ENCODE measurements at regions not wholly inside any gene's neighbourhood (a gene's known extent, or its start where the extent isn't known, plus 50 kb on each side); places are given as distances from the start of the nearest gene placed in this dataset.

DNA sequence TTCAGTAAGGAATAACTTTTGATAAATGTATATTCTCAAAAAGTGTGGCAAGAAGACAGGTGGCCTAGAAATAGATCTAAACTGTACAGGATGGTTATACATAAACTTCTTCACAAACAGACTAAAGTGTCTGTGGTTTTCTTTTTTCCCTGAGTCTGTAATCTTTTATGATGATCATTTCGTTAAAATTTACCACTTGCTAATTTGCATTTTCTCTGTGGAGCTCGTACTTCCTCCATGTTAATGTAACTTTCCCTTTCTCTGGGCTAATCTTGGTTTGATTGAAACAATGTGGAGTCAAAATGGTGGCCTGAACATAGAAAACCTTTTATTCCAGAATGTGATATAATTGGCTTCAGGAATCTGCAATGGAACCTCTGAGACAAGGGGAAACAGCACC lies 166.2 kb downstream of the FTCDNL1 start:
- no peak overlapping the region for H3K27ac ChIP-seq
- WGBS, 2 donors = 86 to 91% methylated on average over 2 of the region's 2 CpGs
- DNase-seq = no peak
- no peaks in the 10 kb centered on the region for H3K36me3 ChIP-seq
- intact Hi-C loops (cut with DNase I) = no loop called here
- TF ChIP-seq POLR2A (IDR thresholded peaks at IDR 0.05) = no peak
- TF ChIP-seq, protein P1, sequence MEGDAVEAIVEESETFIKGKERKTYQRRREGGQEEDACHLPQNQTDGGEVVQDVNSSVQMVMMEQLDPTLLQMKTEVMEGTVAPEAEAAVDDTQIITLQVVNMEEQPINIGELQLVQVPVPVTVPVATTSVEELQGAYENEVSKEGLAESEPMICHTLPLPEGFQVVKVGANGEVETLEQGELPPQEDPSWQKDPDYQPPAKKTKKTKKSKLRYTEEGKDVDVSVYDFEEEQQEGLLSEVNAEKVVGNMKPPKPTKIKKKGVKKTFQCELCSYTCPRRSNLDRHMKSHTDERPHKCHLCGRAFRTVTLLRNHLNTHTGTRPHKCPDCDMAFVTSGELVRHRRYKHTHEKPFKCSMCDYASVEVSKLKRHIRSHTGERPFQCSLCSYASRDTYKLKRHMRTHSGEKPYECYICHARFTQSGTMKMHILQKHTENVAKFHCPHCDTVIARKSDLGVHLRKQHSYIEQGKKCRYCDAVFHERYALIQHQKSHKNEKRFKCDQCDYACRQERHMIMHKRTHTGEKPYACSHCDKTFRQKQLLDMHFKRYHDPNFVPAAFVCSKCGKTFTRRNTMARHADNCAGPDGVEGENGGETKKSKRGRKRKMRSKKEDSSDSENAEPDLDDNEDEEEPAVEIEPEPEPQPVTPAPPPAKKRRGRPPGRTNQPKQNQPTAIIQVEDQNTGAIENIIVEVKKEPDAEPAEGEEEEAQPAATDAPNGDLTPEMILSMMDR (IDR thresholded peaks at IDR 0.05) = no peak
- H3K9me3 ChIP-seq = no peaks in the 10 kb centered on the region
- H3K4me3 ChIP-seq (replicated peaks in 1 of 3) = no peak overlapping the region
- no peaks in the 10 kb centered on the region for H3K4me1 ChIP-seq
- no peaks in the 10 kb centered on the region for H3K27me3 ChIP-seq

DNA sequence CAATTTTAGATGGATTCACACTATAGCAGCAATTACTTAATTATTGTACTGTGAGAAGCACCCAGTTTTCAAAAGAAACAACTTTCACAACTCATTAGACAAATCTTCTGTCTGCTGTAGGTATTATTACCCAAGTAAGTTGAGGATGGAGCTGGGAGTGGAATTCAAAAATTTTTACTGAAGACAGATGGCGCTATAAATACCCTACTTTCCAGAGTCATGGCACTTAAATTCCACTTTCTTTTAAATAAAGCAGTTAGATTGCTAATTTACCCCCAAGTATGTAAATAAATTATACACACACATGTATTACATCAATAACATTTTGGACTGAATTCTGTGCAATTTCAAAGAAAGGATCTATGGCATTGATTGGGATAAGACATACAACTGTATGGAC lies 166.8 kb downstream of the FTCDNL1 start:
- DNase-seq = no peak
- Histone ChIP-seq H3K27ac (no peak overlapping the region), H3K9me3 (no peaks in the 10 kb centered on the region), H3K4me1 (no peaks in the 10 kb centered on the region), H3K4me3 (replicated peaks in 1 of 3) (no peak overlapping the region), H3K36me3 (no peaks in the 10 kb centered on the region), H3K27me3 (no peaks in the 10 kb centered on the region)
- TF ChIP-seq POLR2A (IDR thresholded peaks at IDR 0.05) = no peak
- TF ChIP-seq, protein P1 (IDR thresholded peaks at IDR 0.05) = no peak
- 69 to 91% methylated on average over 1 of the region's 1 CpG for WGBS, 2 donors
- intact Hi-C loops (cut with DNase I) = no loop called here

DNA sequence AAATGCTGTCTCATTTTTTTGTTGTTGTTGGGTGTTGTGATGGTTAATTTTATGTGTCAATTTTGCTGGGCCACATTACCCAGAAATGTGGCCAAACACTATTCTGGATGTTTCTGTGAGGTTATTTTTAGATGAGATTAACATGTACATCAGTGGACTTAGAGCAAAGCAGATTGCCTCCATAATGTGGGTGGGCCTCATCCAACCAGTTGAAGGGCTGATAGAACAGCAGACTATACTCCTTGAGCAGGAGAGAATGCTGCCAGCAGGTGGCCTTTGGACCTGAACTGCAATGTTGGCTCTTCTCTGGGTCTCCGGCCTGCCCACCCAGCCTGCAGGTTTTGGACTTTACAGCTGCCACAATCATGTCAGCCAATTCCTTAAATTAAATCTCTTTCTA lies 169.0 kb downstream of the FTCDNL1 start:
- DNase-seq = no peak
- Histone ChIP-seq H3K4me3 (replicated peaks in 1 of 3) (no peak overlapping the region), H3K9me3 (no peaks in the 10 kb centered on the region), H3K36me3 (no peaks in the 10 kb centered on the region), H3K4me1 (no peaks in the 10 kb centered on the region), H3K27ac (no peak overlapping the region), H3K27me3 (no peaks in the 10 kb centered on the region)
- intact Hi-C loops (cut with DNase I) = no loop called here
- 100% methylated on average over 1 of the region's 1 CpG for WGBS, 2 donors
- TF ChIP-seq, protein P1 (IDR thresholded peaks at IDR 0.05) = no peak
- TF ChIP-seq POLR2A (IDR thresholded peaks at IDR 0.05) = no peak

DNA sequence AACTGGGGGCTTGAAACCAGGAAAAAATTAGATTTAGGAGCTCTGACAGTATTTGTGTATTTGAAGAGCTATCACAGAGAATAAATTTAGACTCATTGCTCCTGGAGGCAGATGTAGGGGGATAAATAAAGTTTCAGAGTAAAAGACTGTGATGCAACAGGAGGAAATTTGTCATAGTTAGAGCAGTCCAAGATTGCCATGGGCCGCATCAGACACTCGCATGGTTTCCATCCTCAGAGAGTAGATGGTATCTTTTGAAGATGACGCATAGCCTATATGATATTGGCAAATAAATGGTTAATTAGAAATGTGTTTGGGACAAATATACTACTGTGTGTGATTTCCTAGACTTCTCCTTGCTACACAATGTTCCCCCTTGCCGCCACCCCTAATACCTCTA lies 170.5 kb downstream of the FTCDNL1 start:
- 95% methylated on average over 4 of the region's 4 CpGs for WGBS, 2 donors
- H3K27ac ChIP-seq = no peak overlapping the region
- no peaks in the 10 kb centered on the region for H3K9me3 ChIP-seq
- intact Hi-C loops (cut with DNase I) = no loop called here
- no peaks in the 10 kb centered on the region for H3K4me1 ChIP-seq
- no peaks in the 10 kb centered on the region for H3K27me3 ChIP-seq
- no peak overlapping the region for H3K4me3 ChIP-seq (replicated peaks in 1 of 3)
- DNase-seq = no peak
- H3K36me3 ChIP-seq = no peaks in the 10 kb centered on the region
- TF ChIP-seq, protein P1 (IDR thresholded peaks at IDR 0.05) = no peak
- TF ChIP-seq POLR2A (IDR thresholded peaks at IDR 0.05) = no peak

DNA sequence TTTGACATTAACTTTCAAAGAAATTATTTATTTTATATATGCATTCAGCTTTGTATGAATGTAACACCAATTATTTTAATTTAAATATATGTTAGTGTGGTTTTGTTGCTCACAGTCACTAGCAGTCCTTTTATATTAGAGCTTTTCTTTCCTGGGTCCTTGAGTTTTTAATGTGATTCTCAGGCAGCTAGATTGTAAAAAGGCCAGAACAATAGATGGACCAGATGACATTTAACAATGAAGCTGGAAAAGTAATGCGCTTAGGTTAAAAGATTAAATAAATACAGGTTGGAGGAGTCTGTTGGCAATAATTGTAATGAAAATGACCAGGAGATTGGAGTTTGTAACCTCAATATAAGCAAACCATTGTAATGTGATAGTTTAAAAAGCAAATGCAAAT lies 171.1 kb downstream of the FTCDNL1 start:
- intact Hi-C loops (cut with DNase I) = no loop called here
- 93 to 94% methylated on average over 1 of the region's 1 CpG for WGBS, 2 donors
- TF ChIP-seq, protein P1 (IDR thresholded peaks at IDR 0.05) = no peak
- no peak for TF ChIP-seq POLR2A (IDR thresholded peaks at IDR 0.05)
- Histone ChIP-seq H3K9me3 (no peaks in the 10 kb centered on the region), H3K4me1 (no peaks in the 10 kb centered on the region), H3K27ac (no peak overlapping the region), H3K36me3 (no peaks in the 10 kb centered on the region), H3K4me3 (replicated peaks in 1 of 3) (no peak overlapping the region), H3K27me3 (no peaks in the 10 kb centered on the region)
- no peak for DNase-seq

All from thyroid gland (tissue), 4 donors.